ENCODE measurements at regions not wholly inside any gene's neighbourhood (a gene's known extent, or its start where the extent isn't known, plus 50 kb on each side); places are given as distances from the start of the nearest gene placed in this dataset.
A peak's percentile ranks its signal among the peaks of the same experiment; 100 is the strongest.

- TF ChIP-seq CTCF (IDR thresholded peaks at IDR 0.05; ENCODE audit: low read depth, low read length): no peak
- no peak for DNase-seq (ENCODE audit: low read depth, low spot score)
- no peak overlapping the region for H3K4me3 ChIP-seq (ENCODE audit: low read depth, low read length)
- in situ Hi-C loops (cut with HindIII; ENCODE audit: low sequenced_read_pairs): no loop called here
Measured at GRCh38 chr1:232682248-232682647, 52.3 kb upstream of the SIPA1L2 start.

GRCh38 chr1:232684371-232685105, 54.6 kb upstream of the SIPA1L2 start:
- in situ Hi-C loops (cut with HindIII; ENCODE audit: low sequenced_read_pairs): no loop called here
- H3K4me3 ChIP-seq (ENCODE audit: low read depth, low read length): no peak overlapping the region
- no peak for TF ChIP-seq CTCF (IDR thresholded peaks at IDR 0.05; ENCODE audit: low read depth, low read length)
- peak; percentile 58 for DNase-seq (ENCODE audit: low read depth, low spot score)

- no peak for DNase-seq (ENCODE audit: low read depth, low spot score)
Measured at GRCh38 chr1:232686346-232686745, 56.4 kb upstream of the SIPA1L2 start.

GRCh38 chr1:232687304-232687703, 57.4 kb upstream of the SIPA1L2 start:
- in situ Hi-C loops (cut with HindIII; ENCODE audit: low sequenced_read_pairs): no loop called here
- no peak for DNase-seq (ENCODE audit: low read depth, low spot score)
- H3K4me3 ChIP-seq (ENCODE audit: low read depth, low read length): no peak overlapping the region
- no peak for TF ChIP-seq CTCF (IDR thresholded peaks at IDR 0.05; ENCODE audit: low read depth, low read length)

More at GRCh38 chr1:232686346-232686745, 56.4 kb upstream of the SIPA1L2 start:
- no peak for TF ChIP-seq CTCF (IDR thresholded peaks at IDR 0.05; ENCODE audit: low read depth, low read length)
- no peak overlapping the region for H3K4me3 ChIP-seq (ENCODE audit: low read depth, low read length)
- in situ Hi-C loops (cut with HindIII; ENCODE audit: low sequenced_read_pairs): no loop called here

- TF ChIP-seq CTCF (IDR thresholded peaks at IDR 0.05; ENCODE audit: low read depth, low read length): no peak
- in situ Hi-C loops (cut with HindIII; ENCODE audit: low sequenced_read_pairs): no loop called here
Measured at GRCh38 chr1:232687728-232688127, 57.8 kb upstream of the SIPA1L2 start.

GRCh38 chr1:232688398-232688797, 58.5 kb upstream of the SIPA1L2 start:
- TF ChIP-seq CTCF (IDR thresholded peaks at IDR 0.05; ENCODE audit: low read depth, low read length): no peak
- in situ Hi-C loops (cut with HindIII; ENCODE audit: low sequenced_read_pairs): no loop called here
- no peak for DNase-seq (ENCODE audit: low read depth, low spot score)
- no peak overlapping the region for H3K4me3 ChIP-seq (ENCODE audit: low read depth, low read length)

More at GRCh38 chr1:232687728-232688127, 57.8 kb upstream of the SIPA1L2 start:
- no peak overlapping the region for H3K4me3 ChIP-seq (ENCODE audit: low read depth, low read length)
- no peak for DNase-seq (ENCODE audit: low read depth, low spot score)

Data from astrocyte of the spinal cord (primary cell).